GM21360 (cell line): ENCODE measurements at regions not wholly inside any gene's neighbourhood (a gene's known extent, or its start where the extent isn't known, plus 50 kb on each side); places are given as distances from the start of the nearest gene placed in this dataset.

Experiments used
- ATAC-seq: cut with Tn5 transposase; IDR thresholded peaks from one replicate; pipeline ENCODE4 v1.9.1; 2021; ENCODE audit warnings: mild to moderate bottlenecking, moderate library complexity; ENCODE audit not compliant: unreplicated experiment

- no peak for ATAC-seq
These were observed 227.5 kb upstream of the STARD13 start for GRCh38 chr13:33512880-33513554.

GRCh38 chr13:33514362-33514761 lies 228.8 kb upstream of the STARD13 start:
- ATAC-seq = no peak

- no peak for ATAC-seq
These were observed 229.6 kb upstream of the STARD13 start for GRCh38 chr13:33515146-33515545.

DNA sequence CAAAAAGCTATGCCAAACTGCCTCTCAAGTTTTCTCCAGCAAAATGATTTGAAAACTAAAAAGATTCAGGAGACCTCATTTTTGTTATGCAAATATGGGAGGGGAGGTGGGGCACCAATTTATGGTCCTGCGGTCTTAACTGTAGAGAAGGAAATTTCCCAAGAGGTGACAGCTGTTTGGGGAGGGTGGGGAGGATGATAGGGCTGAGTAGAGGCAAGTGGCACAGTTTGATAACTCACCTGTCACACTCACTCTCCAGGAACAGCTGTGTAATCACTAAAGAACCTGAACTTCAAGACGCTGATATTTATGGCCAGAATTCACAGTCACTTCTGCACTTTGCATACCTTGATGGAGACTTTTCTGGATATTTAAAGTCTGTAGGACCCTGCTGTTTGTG lies 232.9 kb upstream of the STARD13 start:
- no peak for ATAC-seq

- no peak for ATAC-seq
These were observed 234.3 kb upstream of the STARD13 start for GRCh38 chr13:33519561-33520467.

- no peak for ATAC-seq
These were observed 234.9 kb upstream of the STARD13 start for GRCh38 chr13:33520468-33520839.

GRCh38 chr13:33524086-33524485 lies 238.5 kb upstream of the STARD13 start:
- no peak for ATAC-seq

GRCh38 chr13:33525763-33526162 lies 240.2 kb upstream of the STARD13 start:
- no peak for ATAC-seq

- ATAC-seq = no peak
These were observed 241.2 kb upstream of the STARD13 start for GRCh38 chr13:33526718-33527117.

GRCh38 chr13:33528896-33529295 lies 243.3 kb upstream of the STARD13 start:
- ATAC-seq = no peak

DNA sequence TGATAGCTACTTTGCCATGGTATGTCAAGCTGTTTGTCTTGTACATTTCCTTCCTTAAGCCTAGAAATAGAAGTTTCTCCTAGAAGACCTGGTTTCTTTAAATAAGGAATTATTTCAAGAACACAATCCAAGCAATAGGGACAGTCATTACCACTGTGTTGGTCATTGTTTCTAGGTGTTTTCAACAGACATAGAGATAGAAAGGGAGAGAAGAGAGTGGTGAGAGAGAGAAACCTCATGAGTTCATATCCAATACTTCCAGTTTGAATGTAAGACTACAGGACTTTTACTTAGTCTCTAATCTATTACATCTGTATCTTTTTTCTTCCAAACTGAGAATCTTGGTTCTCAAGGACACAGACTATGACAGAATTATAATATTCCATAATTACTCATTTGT lies 245.9 kb upstream of the STARD13 start:
- ATAC-seq = no peak

DNA sequence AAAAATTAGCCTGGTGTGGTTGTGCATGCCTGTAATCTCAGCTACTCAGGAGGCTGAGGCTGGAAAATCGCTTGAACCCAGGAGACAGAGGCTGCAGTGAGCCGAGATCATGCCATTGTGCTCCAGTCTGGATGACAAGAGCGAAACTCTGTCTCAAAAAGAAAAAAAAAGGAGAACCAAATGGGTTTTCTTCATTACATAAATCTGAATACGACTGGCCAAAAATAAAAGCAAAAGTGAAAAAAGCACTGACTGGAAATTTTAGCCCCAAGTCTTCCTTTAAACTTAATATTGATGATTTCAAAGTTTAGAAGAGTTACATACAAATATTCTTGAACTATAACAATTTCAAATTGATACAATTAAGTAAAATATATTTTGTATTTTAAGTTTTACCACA lies 249.5 kb upstream of the STARD13 start:
- ATAC-seq = no peak

DNA sequence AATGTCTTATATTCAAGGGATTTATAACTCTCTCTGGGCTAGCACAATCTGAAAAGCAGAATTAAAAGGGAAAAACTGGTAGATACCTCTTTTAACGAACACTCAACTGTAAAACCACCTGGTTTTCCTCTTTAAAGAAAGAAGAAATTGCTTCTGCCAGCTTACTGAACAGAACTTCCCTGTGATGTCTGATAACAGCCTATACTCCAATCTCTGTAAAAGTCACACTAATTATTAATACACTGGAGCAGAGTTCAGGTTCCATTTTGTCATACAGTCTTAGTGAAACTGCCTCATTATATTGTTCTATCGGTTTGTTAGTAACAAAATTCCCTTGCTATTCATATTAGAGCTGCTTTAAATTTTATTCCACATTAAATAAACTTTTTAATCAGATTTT lies 251.0 kb upstream of the STARD13 start:
- ATAC-seq = no peak

DNA sequence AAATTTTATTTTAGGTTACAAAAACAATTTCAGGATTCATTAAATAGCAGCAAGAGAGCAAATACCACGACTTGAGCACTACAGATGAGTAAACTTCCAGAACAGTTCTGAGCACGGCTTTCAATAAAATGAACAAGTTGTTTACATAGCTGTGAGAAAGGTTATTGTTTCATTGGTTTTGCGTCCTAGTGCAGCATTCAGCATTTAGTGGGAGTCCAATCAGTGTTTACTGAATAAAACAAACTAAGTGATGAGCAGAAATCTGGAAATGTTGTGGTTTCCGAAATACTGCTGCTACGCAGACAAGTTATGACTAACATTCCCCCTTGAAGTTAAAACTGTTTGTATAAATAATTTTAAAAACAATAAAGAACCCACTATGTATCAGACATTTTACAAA lies 251.5 kb upstream of the STARD13 start:
- ATAC-seq = no peak

GRCh38 chr13:33537676-33538075 lies 252.1 kb upstream of the STARD13 start:
- no peak for ATAC-seq

GRCh38 chr13:33541456-33541855 lies 255.9 kb upstream of the STARD13 start:
- ATAC-seq = no peak

- no peak for ATAC-seq
These were observed 256.4 kb upstream of the STARD13 start for GRCh38 chr13:33541962-33542308.

- peak; percentile 82 for ATAC-seq
These were observed 256.9 kb upstream of the STARD13 start for GRCh38 chr13:33542309-33543088.

DNA sequence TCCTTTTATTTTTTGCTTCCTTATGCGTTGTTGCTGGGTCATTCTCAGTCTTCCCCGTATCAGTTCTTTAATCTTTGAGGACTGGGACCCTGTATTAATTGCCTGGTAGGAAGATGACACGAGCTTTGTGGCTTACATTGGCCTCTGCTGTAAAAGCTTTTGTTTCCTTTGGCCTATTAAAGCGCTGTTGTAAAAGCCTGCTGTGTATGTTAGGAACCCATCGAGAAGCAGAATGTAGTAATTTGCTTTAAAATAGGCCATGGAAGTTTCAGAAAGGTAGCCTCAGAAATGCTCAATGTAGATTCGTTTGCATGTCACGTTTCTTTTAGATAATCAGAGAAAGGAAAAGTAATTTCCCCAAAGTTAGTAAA lies 257.5 kb upstream of the STARD13 start:
- peak; percentile 2 for ATAC-seq

- no peak for ATAC-seq
These were observed 258.2 kb upstream of the STARD13 start for GRCh38 chr13:33543631-33544265.

- ATAC-seq = no peak
These were observed 258.8 kb upstream of the STARD13 start for GRCh38 chr13:33544308-33544707.
